Fibroblast of peridontal ligament (primary cell): ENCODE measurements at regions not wholly inside any gene's neighbourhood (a gene's known extent, or its start where the extent isn't known, plus 50 kb on each side); places are given as distances from the start of the nearest gene placed in this dataset.

Experiments
- DNase-seq: peaks from one replicate; pipeline ENCODE4 v3.0.0-alpha.2; 2010; ENCODE audit errors: extremely low read depth

DNA sequence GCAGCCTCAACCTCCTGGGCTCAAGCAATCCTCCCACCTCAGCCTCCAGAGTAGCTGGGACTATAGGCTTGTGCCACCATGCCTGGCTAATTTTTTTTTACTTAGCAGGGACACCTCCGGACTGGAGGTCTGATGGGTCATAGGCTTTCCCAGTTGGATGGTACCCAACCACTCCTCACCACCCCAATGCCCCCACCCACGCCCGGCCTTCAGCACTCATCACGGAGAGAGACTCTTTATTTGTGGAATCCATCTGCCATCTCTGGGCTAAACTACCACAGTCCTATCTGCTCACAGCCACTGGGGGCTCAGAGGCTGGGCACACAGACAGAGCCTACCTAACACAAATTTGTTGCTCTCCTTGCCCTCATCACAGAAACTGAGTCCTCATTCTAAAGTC lies 58.3 kb upstream of the STXBP1 start:
- no peak for DNase-seq

DNA sequence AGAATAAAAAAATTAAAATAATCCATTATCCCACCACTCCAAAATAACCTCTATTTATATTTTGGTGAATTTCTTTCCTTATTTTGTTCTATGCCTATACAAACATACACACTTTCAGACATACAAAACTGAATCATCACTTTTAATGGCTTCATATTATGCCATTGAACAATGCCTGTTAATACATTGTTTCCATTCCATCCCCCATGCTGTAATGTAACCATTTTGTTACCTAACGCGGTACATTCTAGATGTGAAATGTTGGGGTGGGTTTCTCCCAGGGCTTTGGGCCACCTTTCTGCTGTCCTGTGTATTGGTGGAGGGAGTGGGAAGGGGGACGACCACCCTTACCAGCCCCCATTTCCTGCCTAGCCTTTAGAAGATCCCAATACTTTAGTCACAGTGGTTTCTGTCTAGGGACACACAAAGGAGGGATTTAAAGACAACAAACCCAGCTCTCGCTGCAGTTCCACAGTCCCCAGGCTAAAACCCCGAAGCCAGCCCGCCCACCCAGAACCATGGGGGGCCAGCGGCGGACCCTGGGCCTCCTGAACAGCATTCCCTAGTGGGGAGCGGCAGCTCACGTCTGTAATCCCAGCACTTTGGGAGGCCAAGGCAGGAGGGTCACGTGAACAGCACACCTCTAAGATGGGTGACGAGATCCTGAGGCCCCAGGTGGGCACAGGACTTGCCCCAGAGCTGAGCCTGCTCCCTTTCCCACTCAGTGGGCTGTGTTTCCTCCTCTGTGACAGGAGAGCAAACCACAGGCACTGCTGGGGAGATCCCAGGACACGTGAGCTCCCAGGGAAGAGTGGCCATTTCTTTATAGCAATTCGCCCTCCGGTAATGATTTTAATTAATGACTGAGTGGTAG lies 56.9 kb upstream of the STXBP1 start:
- DNase-seq: no peak

DNA sequence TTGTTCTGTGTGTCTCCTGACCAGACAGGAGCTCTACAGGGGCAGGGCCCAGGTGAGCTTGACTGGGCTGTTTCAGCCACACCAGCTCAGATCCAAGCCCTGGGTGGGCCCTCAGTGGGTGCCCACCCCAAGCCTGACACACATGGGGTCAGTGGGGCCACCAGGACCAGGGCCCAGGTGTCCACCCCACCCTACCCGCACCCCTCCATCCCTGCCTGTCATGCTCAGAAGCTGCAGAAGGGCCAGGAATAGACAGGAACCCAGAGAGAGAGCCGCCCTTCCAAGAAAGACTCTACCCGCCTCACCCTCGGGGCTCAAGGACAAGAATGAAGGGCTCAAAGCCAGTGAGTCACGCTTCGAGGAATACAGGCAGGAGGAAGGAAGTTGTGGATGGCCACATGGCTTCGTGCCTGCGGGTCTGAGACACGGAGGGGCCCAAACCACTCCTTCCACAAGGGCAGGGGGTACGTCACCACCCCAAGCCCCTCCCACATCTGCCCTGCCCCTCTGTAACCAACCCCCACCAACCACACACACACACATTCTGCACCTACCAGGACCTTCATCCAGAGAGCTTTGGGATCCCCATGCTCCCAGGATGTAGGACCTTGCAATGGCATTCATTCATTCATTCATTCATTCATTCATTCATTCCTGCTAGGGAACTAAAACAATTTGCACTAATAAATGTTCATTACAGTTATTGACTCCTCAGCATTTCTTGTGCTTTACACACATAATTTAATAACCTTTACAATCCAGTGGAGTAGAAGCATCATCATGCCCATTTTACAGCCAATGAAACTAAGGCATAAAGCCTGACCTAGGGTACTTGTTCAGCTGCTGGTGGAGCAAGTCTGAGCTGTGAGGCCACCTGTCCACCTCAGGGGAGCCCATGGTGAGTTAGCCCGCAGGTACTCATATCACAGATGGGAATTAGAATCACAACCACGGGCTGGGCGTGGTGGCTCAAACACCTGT lies 55.9 kb upstream of the STXBP1 start:
- peak; percentile 90 for DNase-seq

DNA sequence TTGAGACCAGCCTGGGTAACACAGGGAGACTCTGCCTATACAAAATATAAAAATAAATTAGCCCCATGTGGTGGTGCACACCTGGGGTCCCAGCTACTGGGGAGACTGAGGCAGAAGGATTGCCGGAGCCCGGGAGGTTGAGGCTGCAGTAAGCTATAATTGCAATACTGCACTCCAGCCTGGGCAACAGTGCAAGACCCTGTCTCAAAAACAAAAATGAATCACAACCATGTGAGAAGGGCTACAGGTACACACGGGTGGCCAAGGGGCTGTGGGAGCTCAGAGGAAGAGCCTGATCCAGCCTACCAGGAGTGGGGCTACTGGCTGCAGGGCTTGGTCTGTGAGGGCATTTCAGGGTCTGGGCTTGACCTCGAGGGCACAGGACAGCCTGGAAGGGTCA lies 55.2 kb upstream of the STXBP1 start:
- no peak for DNase-seq

DNA sequence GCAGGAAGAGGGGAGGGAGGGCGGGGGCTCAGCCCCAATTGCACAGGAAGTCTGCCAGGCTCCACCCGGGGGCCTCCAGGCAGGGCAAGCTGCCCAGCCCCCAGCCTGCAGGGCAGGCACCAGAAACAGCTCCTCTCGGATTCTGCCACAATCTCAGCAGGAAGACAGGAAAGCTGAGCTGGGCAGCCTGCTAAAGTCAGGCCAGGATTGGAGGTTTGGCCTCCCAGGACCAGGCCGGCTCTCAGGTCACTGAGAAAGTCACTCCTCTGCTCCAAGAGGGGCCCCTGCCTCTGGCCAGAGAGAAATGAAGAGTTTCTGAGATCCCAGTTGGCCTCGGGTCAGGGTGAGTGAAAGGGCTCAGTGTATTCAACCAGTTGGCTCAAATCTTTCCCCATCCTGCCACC lies 54.6 kb upstream of the STXBP1 start:
- peak; percentile 75 for DNase-seq

DNA sequence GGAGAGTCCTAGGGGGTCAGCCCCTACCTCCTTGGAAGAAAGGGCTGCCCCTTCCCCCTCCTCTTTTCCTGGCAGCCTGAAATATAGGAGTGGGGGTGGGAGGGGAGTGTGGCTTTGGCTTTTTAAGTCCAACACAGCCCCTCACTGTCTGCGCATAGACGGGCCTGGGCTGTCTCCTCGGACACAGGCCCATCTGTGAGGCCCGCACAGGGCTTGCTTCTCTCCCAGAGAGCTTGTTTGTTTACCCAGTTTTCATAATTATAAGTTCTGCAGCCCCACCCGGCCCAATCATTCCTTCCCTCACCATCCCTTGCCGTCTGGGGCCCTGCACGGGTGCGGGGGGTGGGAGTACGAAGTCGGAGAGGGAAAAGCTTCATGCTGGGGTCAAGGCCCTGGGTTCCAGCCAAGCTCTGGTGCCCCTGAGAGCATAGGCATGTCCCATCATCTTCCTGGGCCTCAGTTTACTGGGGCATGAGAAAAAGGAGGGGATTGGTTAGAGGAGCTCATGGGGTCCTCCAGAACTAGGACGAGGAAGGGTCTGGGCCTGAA lies 54.0 kb upstream of the STXBP1 start:
- peak; percentile 56 for DNase-seq

DNA sequence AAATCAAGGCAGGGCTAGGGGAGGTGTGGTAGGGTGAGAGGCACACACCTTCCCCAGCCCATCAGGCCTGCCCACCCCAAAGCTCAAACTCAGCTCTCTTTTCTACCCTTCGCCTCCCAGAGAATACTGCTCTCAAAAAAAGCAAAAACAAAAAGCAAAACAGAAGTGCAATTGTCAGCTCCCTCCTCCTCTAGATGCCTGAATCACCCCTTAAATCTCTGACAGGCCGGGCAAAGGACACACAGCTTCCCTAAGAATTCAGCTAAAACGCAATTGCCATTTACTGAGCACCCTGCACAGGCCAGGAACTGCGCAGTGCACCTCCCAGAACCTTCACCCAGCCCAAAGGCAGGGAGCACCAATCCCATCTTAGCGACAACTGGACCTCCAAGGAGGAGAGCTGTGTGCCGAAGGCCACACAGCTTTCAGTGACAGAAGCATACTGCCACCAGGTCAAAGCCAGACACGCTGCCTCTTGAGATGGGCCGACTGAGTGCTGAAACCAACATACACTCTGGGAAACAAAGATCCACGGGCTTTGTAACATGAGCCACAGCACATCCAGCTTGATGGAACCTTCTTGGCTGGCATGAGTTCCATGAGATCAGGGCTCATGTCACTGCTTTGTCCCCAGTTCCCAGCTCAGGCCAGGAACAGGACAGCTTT lies 53.4 kb upstream of the STXBP1 start:
- peak; percentile 40 for DNase-seq

DNA sequence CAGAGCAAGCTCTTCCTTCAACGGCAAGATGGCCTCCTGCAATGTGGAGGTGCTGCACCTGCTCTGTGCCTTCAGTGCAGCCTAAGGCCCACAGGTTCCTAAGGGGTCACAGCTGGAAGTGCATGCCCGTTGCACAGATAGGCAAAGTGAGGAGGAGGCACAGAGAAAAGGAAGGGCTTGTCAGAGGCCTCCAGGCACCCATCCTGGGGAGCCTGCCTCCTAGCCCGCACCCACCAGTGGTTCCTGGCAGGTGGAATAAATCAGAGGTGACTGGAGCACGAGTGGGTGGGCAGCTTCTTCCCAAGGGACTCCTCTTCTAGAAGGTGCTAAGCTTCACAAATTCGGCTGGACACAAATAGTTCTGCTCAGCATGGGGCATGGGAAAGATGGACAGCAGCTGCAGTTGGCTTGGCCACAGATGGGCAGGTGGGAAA lies 52.8 kb upstream of the STXBP1 start:
- DNase-seq: no peak

DNA sequence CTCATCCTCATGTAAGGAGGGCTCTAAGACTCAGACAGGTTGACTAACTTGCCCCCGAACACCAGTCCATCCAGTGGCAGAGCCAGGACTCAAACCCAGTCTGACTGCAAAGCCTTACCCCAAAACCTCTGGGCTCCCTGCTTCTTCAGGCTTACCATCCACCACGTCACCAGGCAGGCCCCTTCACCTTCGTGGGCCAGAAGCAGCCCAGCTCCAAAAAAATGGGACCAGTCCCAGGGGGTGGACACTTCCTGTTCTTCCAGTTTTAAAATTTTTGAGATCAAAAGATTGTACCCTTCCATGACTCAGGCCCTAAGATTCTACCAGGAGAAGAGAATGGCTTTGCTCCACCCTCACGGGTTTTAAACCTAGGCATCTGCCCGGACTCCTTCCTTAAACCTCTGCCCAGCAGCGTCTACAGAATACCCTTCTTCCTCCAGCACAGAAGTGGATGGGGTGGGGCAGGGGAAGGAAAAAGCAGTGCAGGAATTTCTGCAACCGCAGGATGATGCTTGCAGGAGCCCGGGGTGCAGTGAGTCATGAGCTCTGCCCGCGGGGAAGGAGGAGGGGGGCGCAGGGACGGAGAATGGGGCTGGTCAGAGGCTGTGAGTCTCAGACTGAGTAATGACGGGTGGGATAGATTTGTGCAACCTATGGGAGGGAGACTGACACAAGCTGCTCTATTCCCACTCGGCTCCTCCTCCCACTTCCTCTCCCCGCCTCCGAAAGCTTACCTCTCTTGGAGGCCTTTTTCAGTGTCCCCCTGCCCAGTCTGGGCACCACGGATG lies 50.4 kb upstream of the STXBP1 start:
- DNase-seq: peak; percentile 99
